HCT116 (cell line): ENCODE measurements at regions not wholly inside any gene's neighbourhood (a gene's known extent, or its start where the extent isn't known, plus 50 kb on each side); places are given as distances from the start of the nearest gene placed in this dataset.

Experiments
- ATAC-seq: fragments of 200-7000 bp; cut with Tn5 transposase; 2 replicates; pipeline ENCODE4 v1.9.1; 2020; ENCODE audit warnings: mild to moderate bottlenecking, moderate library complexity
- BruUV-seq: library from RNA; stranded (reverse); fragments of 400-500 nt; replicated peaks from 2 replicates; lab custom pipeline; 2021; lab: Mats Ljungman, UMichigan
- CTCF ChIA-PET: fragments of 300-600 bp; sonication (Branson Sonifier 250); formaldehyde crosslinking; loops from one replicate; lab custom pipeline; 2021; ENCODE audit warnings: antibody characterized with exemption; lab: Charles Lee
- POLR2A ChIA-PET: fragments of 300-600, 350-600 bp; sonication (Branson Sonifier 250); formaldehyde crosslinking; loops from one replicate; lab custom pipeline; 2021; ENCODE audit warnings: antibody characterized with exemption; lab: Charles Lee
- RAD21 ChIA-PET, 2 experiments: fragments of 300-600 bp; sonication (Branson Sonifier 250); formaldehyde crosslinking; loops; one replicate each; lab custom pipeline; 2023; ENCODE audit warnings: low total read pairs in 2 of 2; ENCODE audit not compliant: uncharacterized antibody in 2 of 2, unreplicated experiment in 2 of 2, low non-redundant PET in 1 of 2; lab: Charles Lee
- DNase-seq: peaks from one replicate; pipeline ENCODE4 v3.0.0-alpha.2; 2010; ENCODE audit warnings: low read depth, low spot score
- H2AFZ ChIP-seq: fragments of 200-600 bp; shearing (Covaris generic), sonication (generic); 2 replicates; pipeline ENCODE4 v1.6.1; 2017; ENCODE audit warnings: low read depth, mixed run types, mixed read lengths, antibody characterized with exemption, low read length; ENCODE audit not compliant: poor library complexity, severe bottlenecking
- H3K27ac ChIP-seq: 2 replicates; pipeline ENCODE4 v1.5.1; 2012; ENCODE audit warnings: low read depth, low read length
- H3K27me3 ChIP-seq: fragments of 200-600 bp; sonication (generic); 2 replicates; pipeline ENCODE4 v1.6.1; 2016; ENCODE audit warnings: mixed run types, low read length, mixed read lengths; ENCODE audit not compliant: insufficient read depth
- H3K36me3 ChIP-seq, 2 experiments: fragments of 200-500 bp in 1 of 2; fragments of 200-600 bp in 1 of 2; sonication (Bioruptor generic) in 1 of 2; sonication (generic) in 1 of 2; 2 replicates each; pipeline versions ENCODE4 v1.5.1 to v1.6.1; 2014 to 2016; ENCODE audit warnings: low read length in 2 of 2, inconsistent platforms in 1 of 2, mixed read lengths in 1 of 2, mixed run types in 1 of 2; ENCODE audit not compliant: insufficient read depth in 2 of 2, control insufficient read depth in 1 of 2
- H3K4me1 ChIP-seq, 2 experiments: fragments of 200-600 bp in 1 of 2; sonication (generic) in 1 of 2; 2 replicates each; pipeline versions ENCODE4 v1.5.1 to v1.6.1; 2012 to 2017; ENCODE audit warnings: low read length in 2 of 2, inconsistent platforms in 1 of 2, mild to moderate bottlenecking in 1 of 2, mixed read lengths in 1 of 2, mixed run types in 1 of 2, moderate library complexity in 1 of 2; ENCODE audit not compliant: insufficient read depth in 2 of 2, control insufficient read depth in 1 of 2
- H3K4me2 ChIP-seq: fragments of 200-600 bp; sonication (generic); 2 replicates; pipeline ENCODE4 v1.6.1; 2017; ENCODE audit warnings: mixed run types, low read length, mixed read lengths
- H3K4me3 ChIP-seq, 2 experiments: fragments of 200-600 bp in 1 of 2; sonication (generic) in 1 of 2; replicated peaks in 1 of 2; 2 replicates each; pipeline ENCODE4 v1.5.1; 2011 to 2016; ENCODE audit warnings: low read length in 2 of 2, control low read depth in 1 of 2, low read depth in 1 of 2, mild to moderate bottlenecking in 1 of 2, mixed read lengths in 1 of 2, mixed run types in 1 of 2
- H3K79me2 ChIP-seq: fragments of 200-600 bp; sonication (generic); 2 replicates; pipeline ENCODE4 v1.6.1; 2017; ENCODE audit warnings: mild to moderate bottlenecking, mixed run types, low read length, moderate library complexity, mixed read lengths; ENCODE audit not compliant: insufficient read depth
- H3K9ac ChIP-seq: fragments of 200-600 bp; sonication (generic); 2 replicates; pipeline ENCODE4 v1.6.1; 2016; ENCODE audit warnings: low read length, mixed read lengths
- H3K9me2 ChIP-seq: fragments of 200-600 bp; sonication (generic), shearing (Covaris generic); 2 replicates; pipeline ENCODE4 v1.6.1; 2017; ENCODE audit warnings: mixed run types, mild to moderate bottlenecking, moderate library complexity; ENCODE audit not compliant: insufficient read depth
- H3K9me3 ChIP-seq, 2 experiments: fragments of 200-500 bp in 1 of 2; fragments of 200-600 bp in 1 of 2; sonication (Bioruptor generic) in 1 of 2; sonication (generic) in 1 of 2; 2 replicates each; pipeline ENCODE4 v1.6.1; 2014 to 2017; ENCODE audit warnings: low read length in 2 of 2, mixed read lengths in 2 of 2, inconsistent platforms in 1 of 2, low read depth in 1 of 2, mild to moderate bottlenecking in 1 of 2, mixed run types in 1 of 2, moderate library complexity in 1 of 2; ENCODE audit not compliant: control insufficient read depth in 1 of 2, insufficient read depth in 1 of 2
- H4K20me1 ChIP-seq: fragments of 200-600 bp; sonication (generic), shearing (Covaris generic); 2 replicates; pipeline ENCODE4 v1.6.1; 2017; ENCODE audit warnings: mixed run types, mild to moderate bottlenecking, moderate library complexity; ENCODE audit not compliant: insufficient read depth
- CBX3 ChIP-seq: IDR thresholded peaks from 2 replicates; pipeline ENCODE4 v1.6.1; 2012; ENCODE audit warnings: low read depth
- CEBPB ChIP-seq: IDR thresholded peaks from 2 replicates; pipeline ENCODE4 v1.6.1; 2012; ENCODE audit warnings: low read depth
- EGR1 ChIP-seq: IDR thresholded peaks from 2 replicates; pipeline ENCODE4 v1.6.1; 2012; ENCODE audit warnings: low read depth
- ELF1 ChIP-seq: IDR thresholded peaks from 2 replicates; pipeline ENCODE4 v1.6.1; 2012; ENCODE audit warnings: low read depth, borderline replicate concordance
- EZH2 ChIP-seq: fragments of 200-600 bp; sonication (generic); IDR thresholded peaks from 2 replicates; pipeline ENCODE4 v1.6.1; 2017; ENCODE audit warnings: antibody characterized with exemption, mixed run types
- EZH2phosphoT487 ChIP-seq: fragments of 200-600 bp; IDR thresholded peaks from 2 replicates; pipeline ENCODE4 v1.6.1; 2018; ENCODE audit warnings: antibody characterized with exemption, borderline replicate concordance
- JUND ChIP-seq: IDR thresholded peaks from 2 replicates; pipeline ENCODE4 v1.6.1; 2012
- POLR2A ChIP-seq: IDR thresholded peaks from 2 replicates; pipeline ENCODE4 v1.7.0; 2011; ENCODE audit warnings: borderline replicate concordance; ENCODE audit not compliant: insufficient read depth, insufficient read length; ENCODE audit errors: extremely low read depth
- RAD21 ChIP-seq: IDR thresholded peaks from 2 replicates; pipeline ENCODE4 v1.6.1; 2012; ENCODE audit warnings: low read depth, mild to moderate bottlenecking
- SIN3A ChIP-seq: IDR thresholded peaks from 2 replicates; pipeline ENCODE4 v1.6.1; 2012; ENCODE audit warnings: low read depth
- SP1 ChIP-seq: IDR thresholded peaks from 2 replicates; pipeline ENCODE4 v1.6.1; 2012; ENCODE audit warnings: low read depth
- SRF ChIP-seq: IDR thresholded peaks from 2 replicates; pipeline ENCODE4 v1.6.1; 2012; ENCODE audit warnings: low read depth
- TCF7L2 ChIP-seq: IDR thresholded peaks from 2 replicates; pipeline ENCODE4 v1.7.0; 2011; ENCODE audit warnings: borderline replicate concordance, inconsistent platforms; ENCODE audit not compliant: insufficient read depth, insufficient read length; ENCODE audit errors: extremely low read depth
- ZFX ChIP-seq: fragments of 450-650 bp; IDR thresholded peaks from 2 replicates; pipeline ENCODE4 v1.6.1; 2017
- intact Hi-C: fragments of 100-400 bp; cut with micrococcal nuclease; formaldehyde crosslinking; loops from 2 replicates; pipeline ENCODE4 v1.10.0; 2022
- TF ChIP-seq, protein P1 (sequence below): IDR thresholded peaks from 2 replicates; pipeline ENCODE4 v1.6.1; 2011; ENCODE audit warnings: mild to moderate bottlenecking, low read length, moderate library complexity; ENCODE audit not compliant: insufficient replicate concordance; ENCODE audit errors: extremely low read depth
- TF ChIP-seq, protein P2 (sequence below), 3 experiments: fragments of 200-600 bp in 1 of 3; sonication (generic) in 1 of 3; IDR thresholded peaks in 2 of 3; conservative IDR thresholded peaks in 1 of 3; 2 replicates each; pipeline ENCODE4 v1.5.1; 2012 to 2017; ENCODE audit warnings: low read depth in 2 of 3, low read length in 2 of 3, antibody characterized with exemption in 1 of 3, borderline replicate concordance in 1 of 3, control low read depth in 1 of 3, mild to moderate bottlenecking in 1 of 3, mixed read lengths in 1 of 3, mixed run types in 1 of 3, moderate library complexity in 1 of 3; ENCODE audit not compliant: insufficient read depth in 1 of 3
- TF ChIP-seq, protein P3 (sequence below): IDR thresholded peaks from 2 replicates; pipeline ENCODE4 v1.6.1; 2012

DNA sequence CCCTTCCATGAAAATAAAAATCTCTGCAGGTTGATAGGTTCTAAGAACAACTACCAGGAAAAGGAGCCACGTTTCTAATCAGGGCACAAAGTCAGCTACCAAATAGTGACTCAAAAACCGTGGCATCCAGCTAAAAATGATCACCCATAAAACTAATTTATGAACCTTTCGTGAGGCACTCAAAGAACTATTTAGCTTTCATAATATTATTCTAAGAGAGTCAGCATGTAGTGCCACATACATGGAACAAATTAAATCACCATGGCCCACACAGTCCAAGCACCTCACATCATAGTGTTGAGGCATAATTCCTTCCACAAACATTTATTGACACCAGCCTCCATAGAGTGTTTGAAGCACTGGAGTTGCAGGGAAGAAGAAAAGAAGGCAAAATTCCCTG lies 252.0 kb upstream of the PPARGC1A start:
- BruUV-seq, result no TSS peak
- Histone ChIP-seq H3K27me3 (no peaks in the 10 kb centered on the region), H3K4me3 (no peak overlapping the region), H3K9me3 (no peaks in the 10 kb centered on the region), H3K79me2 (no peaks in the 10 kb centered on the region), H3K4me1 (no peaks in the 10 kb centered on the region), H3K9ac (no peak overlapping the region), H3K27ac (no peak overlapping the region), H3K9me2 (no peaks in the 10 kb centered on the region), H3K36me3 (no peaks in the 10 kb centered on the region), H2AFZ (no peak overlapping the region), H3K4me2 (no peak overlapping the region), H4K20me1 (no peaks in the 10 kb centered on the region)
- ChIA-PET POLR2A (no interaction called here), CTCF (no interaction called here), RAD21 (no interaction called here)
- TF ChIP-seq SP1 (no peak), EZH2phosphoT487 (no peak), SIN3A (no peak), EZH2 (no peak), CEBPB (no peak), POLR2A (no peak), EGR1 (no peak), JUND (no peak), ELF1 (no peak), CBX3 (no peak), SRF (no peak), ZFX (no peak), RAD21 (no peak), TCF7L2 (no peak)
- TF ChIP-seq, protein P1, sequence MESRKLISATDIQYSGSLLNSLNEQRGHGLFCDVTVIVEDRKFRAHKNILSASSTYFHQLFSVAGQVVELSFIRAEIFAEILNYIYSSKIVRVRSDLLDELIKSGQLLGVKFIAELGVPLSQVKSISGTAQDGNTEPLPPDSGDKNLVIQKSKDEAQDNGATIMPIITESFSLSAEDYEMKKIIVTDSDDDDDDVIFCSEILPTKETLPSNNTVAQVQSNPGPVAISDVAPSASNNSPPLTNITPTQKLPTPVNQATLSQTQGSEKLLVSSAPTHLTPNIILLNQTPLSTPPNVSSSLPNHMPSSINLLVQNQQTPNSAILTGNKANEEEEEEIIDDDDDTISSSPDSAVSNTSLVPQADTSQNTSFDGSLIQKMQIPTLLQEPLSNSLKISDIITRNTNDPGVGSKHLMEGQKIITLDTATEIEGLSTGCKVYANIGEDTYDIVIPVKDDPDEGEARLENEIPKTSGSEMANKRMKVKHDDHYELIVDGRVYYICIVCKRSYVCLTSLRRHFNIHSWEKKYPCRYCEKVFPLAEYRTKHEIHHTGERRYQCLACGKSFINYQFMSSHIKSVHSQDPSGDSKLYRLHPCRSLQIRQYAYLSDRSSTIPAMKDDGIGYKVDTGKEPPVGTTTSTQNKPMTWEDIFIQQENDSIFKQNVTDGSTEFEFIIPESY, result no peak
- TF ChIP-seq, protein P2, sequence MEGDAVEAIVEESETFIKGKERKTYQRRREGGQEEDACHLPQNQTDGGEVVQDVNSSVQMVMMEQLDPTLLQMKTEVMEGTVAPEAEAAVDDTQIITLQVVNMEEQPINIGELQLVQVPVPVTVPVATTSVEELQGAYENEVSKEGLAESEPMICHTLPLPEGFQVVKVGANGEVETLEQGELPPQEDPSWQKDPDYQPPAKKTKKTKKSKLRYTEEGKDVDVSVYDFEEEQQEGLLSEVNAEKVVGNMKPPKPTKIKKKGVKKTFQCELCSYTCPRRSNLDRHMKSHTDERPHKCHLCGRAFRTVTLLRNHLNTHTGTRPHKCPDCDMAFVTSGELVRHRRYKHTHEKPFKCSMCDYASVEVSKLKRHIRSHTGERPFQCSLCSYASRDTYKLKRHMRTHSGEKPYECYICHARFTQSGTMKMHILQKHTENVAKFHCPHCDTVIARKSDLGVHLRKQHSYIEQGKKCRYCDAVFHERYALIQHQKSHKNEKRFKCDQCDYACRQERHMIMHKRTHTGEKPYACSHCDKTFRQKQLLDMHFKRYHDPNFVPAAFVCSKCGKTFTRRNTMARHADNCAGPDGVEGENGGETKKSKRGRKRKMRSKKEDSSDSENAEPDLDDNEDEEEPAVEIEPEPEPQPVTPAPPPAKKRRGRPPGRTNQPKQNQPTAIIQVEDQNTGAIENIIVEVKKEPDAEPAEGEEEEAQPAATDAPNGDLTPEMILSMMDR (IDR thresholded peaks at IDR 0.05 in 2 of 3, conservative IDR thresholded peaks at IDR 0.05 in 1 of 3; ENCODE audit: borderline replicate concordance in 1 of 3, insufficient read depth in 1 of 3, low read depth in 2 of 3, low read length in 2 of 3), result no peak
- TF ChIP-seq, protein P3, sequence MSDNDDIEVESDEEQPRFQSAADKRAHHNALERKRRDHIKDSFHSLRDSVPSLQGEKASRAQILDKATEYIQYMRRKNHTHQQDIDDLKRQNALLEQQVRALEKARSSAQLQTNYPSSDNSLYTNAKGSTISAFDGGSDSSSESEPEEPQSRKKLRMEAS, result no peak
- intact Hi-C loops, result no loop called here
- no peak for ATAC-seq
- DNase-seq, result no peak
